ENCODE measurements at regions not wholly inside any gene's neighbourhood (a gene's known extent, or its start where the extent isn't known, plus 50 kb on each side); places are given as distances from the start of the nearest gene placed in this dataset.

GRCh38 chrX:145881175-145881995 lies 63.8 kb downstream of the SLITRK2 start:
- H3K9ac ChIP-seq (ENCODE audit: low read depth in 2 of 2, low read length in 2 of 2): no peak overlapping the region
- TF ChIP-seq CTCF (IDR thresholded peaks at IDR 0.05): no peak
- no peaks in the 10 kb centered on the region for H3K36me3 ChIP-seq
- intact Hi-C loops (cut with DNase I): no loop called here
- no peak overlapping the region for H3K4me3 ChIP-seq
- H3K27me3 ChIP-seq: no peaks in the 10 kb centered on the region
- H3K4me1 ChIP-seq: no peaks in the 10 kb centered on the region
- DNase-seq: no peak
- H3K9me3 ChIP-seq: no peaks in the 10 kb centered on the region
- no peak overlapping the region for H3K27ac ChIP-seq

GRCh38 chrX:145886469-145886868 lies 68.8 kb downstream of the SLITRK2 start:
- H3K9ac ChIP-seq (ENCODE audit: low read depth in 2 of 2, low read length in 2 of 2): no peak overlapping the region
- H3K36me3 ChIP-seq: no peaks in the 10 kb centered on the region
- no peaks in the 10 kb centered on the region for H3K27me3 ChIP-seq
- no peak for DNase-seq
- H3K27ac ChIP-seq: no peak overlapping the region
- no peaks in the 10 kb centered on the region for H3K4me1 ChIP-seq
- no peaks in the 10 kb centered on the region for H3K9me3 ChIP-seq
- H3K4me3 ChIP-seq: no peak overlapping the region
- intact Hi-C loops (cut with DNase I): no loop called here
- no peak for TF ChIP-seq CTCF (IDR thresholded peaks at IDR 0.05)

DNA sequence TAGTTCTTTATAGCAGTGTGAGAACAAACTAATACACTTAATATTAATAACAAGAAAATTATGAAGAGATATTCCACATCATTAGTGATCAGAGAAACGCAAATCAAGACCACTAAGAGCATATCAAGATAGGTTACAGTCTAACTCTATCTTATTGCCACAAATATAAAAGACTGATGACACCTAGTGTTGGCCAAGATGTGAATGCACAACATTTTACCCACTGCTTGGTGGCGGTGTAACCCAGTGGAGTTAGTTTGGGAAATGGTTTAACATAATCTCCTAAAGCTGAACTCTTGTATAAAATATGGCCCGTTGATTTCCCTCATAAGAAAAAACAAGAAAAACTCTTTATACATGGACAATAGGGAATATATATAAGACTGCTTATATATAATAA lies 92.4 kb downstream of the SLITRK2 start:
- intact Hi-C loops (cut with DNase I): no loop called here
- H3K36me3 ChIP-seq: no peaks in the 10 kb centered on the region
- no peaks in the 10 kb centered on the region for H3K27me3 ChIP-seq
- no peak overlapping the region for H3K27ac ChIP-seq
- H3K4me3 ChIP-seq: no peak overlapping the region
- no peak overlapping the region for H3K9ac ChIP-seq (ENCODE audit: low read depth in 2 of 2, low read length in 2 of 2)
- no peaks in the 10 kb centered on the region for H3K4me1 ChIP-seq
- DNase-seq: no peak
- H3K9me3 ChIP-seq: no peaks in the 10 kb centered on the region
- no peak for TF ChIP-seq CTCF (IDR thresholded peaks at IDR 0.05)

- intact Hi-C loops (cut with DNase I): no loop called here
- no peaks in the 10 kb centered on the region for H3K36me3 ChIP-seq
- H3K4me3 ChIP-seq: no peak overlapping the region
- no peaks in the 10 kb centered on the region for H3K9me3 ChIP-seq
- H3K9ac ChIP-seq (ENCODE audit: low read depth in 2 of 2, low read length in 2 of 2): no peak overlapping the region
- H3K4me1 ChIP-seq: no peaks in the 10 kb centered on the region
- no peak for DNase-seq
- no peak overlapping the region for H3K27ac ChIP-seq
- TF ChIP-seq CTCF (IDR thresholded peaks at IDR 0.05): no peak
- no peaks in the 10 kb centered on the region for H3K27me3 ChIP-seq
These were observed 101.8 kb downstream of the SLITRK2 start for GRCh38 chrX:145919400-145919799.

GRCh38 chrX:145923376-145923775 lies 105.7 kb downstream of the SLITRK2 start:
- Histone ChIP-seq H3K27ac (no peak overlapping the region), H3K36me3 (no peaks in the 10 kb centered on the region), H3K4me1 (no peaks in the 10 kb centered on the region), H3K9ac (ENCODE audit: low read depth in 2 of 2, low read length in 2 of 2) (no peak overlapping the region), H3K27me3 (no peaks in the 10 kb centered on the region), H3K9me3 (no peaks in the 10 kb centered on the region), H3K4me3 (no peak overlapping the region)
- intact Hi-C loops (cut with DNase I): no loop called here
- no peak for DNase-seq
- no peak for TF ChIP-seq CTCF (IDR thresholded peaks at IDR 0.05)
